OCI-LY3 (cell line): ENCODE measurements at regions not wholly inside any gene's neighbourhood (a gene's known extent, or its start where the extent isn't known, plus 50 kb on each side); places are given as distances from the start of the nearest gene placed in this dataset.

Experiments
- CTCF ChIP-seq: fragments of 200-600, 300-600 bp; sonication (generic); IDR thresholded peaks from 2 replicates; pipeline ENCODE4 v1.5.1; 2014; ENCODE audit warnings: antibody characterized with exemption, low read length, low read depth
- EZH2phosphoT487 ChIP-seq: fragments of 200-600 bp; shearing (Covaris generic); IDR thresholded peaks from 2 replicates; pipeline ENCODE4 v1.6.1; 2018; ENCODE audit warnings: antibody characterized with exemption, mixed run types, low read depth

- TF ChIP-seq CTCF = no peak
- no peak for TF ChIP-seq EZH2phosphoT487
Observed at GRCh38 chr22:48394787-48395186, 1432.9 kb downstream of the BRD1 start.
